K562 (cell line): ENCODE measurements at regions not wholly inside any gene's neighbourhood (a gene's known extent, or its start where the extent isn't known, plus 50 kb on each side); places are given as distances from the start of the nearest gene placed in this dataset.

ENCODE experiments used
- ATAC-seq: fragments of 200-7000 bp; cut with Tn5 transposase; 3 replicates; pipeline ENCODE4 v1.9.1; 2020; ENCODE audit warnings: moderate library complexity
- BruUV-seq: library from RNA; stranded (reverse); fragments of 400-500 nt; replicated peaks from 2 replicates; lab custom pipeline; 2021; lab: Mats Ljungman, UMichigan
- CTCF ChIA-PET: fragments of 300-600 bp; formaldehyde crosslinking; extraction: SDS; loops from one replicate; lab custom pipeline; 2021; ENCODE audit warnings: low intra/inter-chr PET ratio; lab: Yijun Ruan, JAX
- POLR2A ChIA-PET: fragments of 300-600, 350-650 bp; sonication (Branson Sonifier 250); formaldehyde crosslinking; extraction: SDS; loops from one replicate; lab custom pipeline; 2021; ENCODE audit warnings: antibody characterized with exemption, inconsistent platforms; lab: Yijun Ruan, JAX
- DNase-seq, 4 experiments: peaks; one replicate each; pipeline versions ENCODE4 v3.0.0 to v3.0.0-alpha.2; 2011 to 2018; ENCODE audit warnings: low spot score in 3 of 4, mixed read lengths in 3 of 4; ENCODE audit errors: extremely low read depth in 1 of 4
- FAIRE-seq: peaks from 2 replicates; lab custom pipeline; 2011; peaks lifted over from hg19 to GRCh38; lab: Jason Lieb, UNC
- H2AFZ ChIP-seq: 2 replicates; pipeline ENCODE4 v1.6.0; 2011; ENCODE audit warnings: low read depth, low read length, control low read depth, inconsistent platforms
- H3K27ac ChIP-seq: fragments of 200-600 bp; 3 replicates; pipeline ENCODE4 v1.8.0; 2011; ENCODE audit warnings: low read depth, mild to moderate bottlenecking, control low read depth, inconsistent platforms, low read length, moderate library complexity, mixed read lengths; ENCODE audit errors: extremely low read depth
- H3K27me3 ChIP-seq, 2 experiments: fragments of 300-600 bp in 1 of 2; 2 replicates in 1 of 2; 3 replicates in 1 of 2; pipeline versions ENCODE4 v1.6.0 to v1.8.0; 2011; ENCODE audit warnings: inconsistent platforms in 2 of 2, low read length in 2 of 2, mild to moderate bottlenecking in 1 of 2, mixed read lengths in 1 of 2, moderate library complexity in 1 of 2; ENCODE audit not compliant: control insufficient read depth in 2 of 2, insufficient read depth in 2 of 2
- H3K36me3 ChIP-seq: fragments of 300-600 bp; 3 replicates; pipeline ENCODE4 v1.8.0; 2011; ENCODE audit warnings: mild to moderate bottlenecking, low read length, inconsistent platforms; ENCODE audit not compliant: control insufficient read depth, insufficient read depth
- H3K4me1 ChIP-seq, 2 experiments: fragments of 200-600 bp in 1 of 2; replicated peaks in 1 of 2; 2 replicates in 1 of 2; 3 replicates in 1 of 2; pipeline versions ENCODE4 v1.5.1 to v1.8.0; 2011; ENCODE audit warnings: inconsistent platforms in 2 of 2, low read length in 2 of 2, mild to moderate bottlenecking in 1 of 2, mixed read lengths in 1 of 2, moderate library complexity in 1 of 2; ENCODE audit not compliant: control insufficient read depth in 2 of 2, insufficient read depth in 2 of 2
- H3K4me2 ChIP-seq: 2 replicates; pipeline ENCODE4 v1.6.1; 2011; ENCODE audit warnings: low read length, control low read depth, inconsistent platforms, mixed read lengths; ENCODE audit not compliant: insufficient read depth
- H3K4me3 ChIP-seq: fragments of 200-600 bp; sonication (generic), shearing (Covaris generic); 2 replicates; pipeline ENCODE4 v1.5.1; 2016; ENCODE audit warnings: control low read depth, inconsistent platforms
- H3K79me2 ChIP-seq: fragments of 200-600 bp; 3 replicates; pipeline ENCODE4 v1.8.0; 2011; ENCODE audit warnings: low read length, inconsistent platforms; ENCODE audit not compliant: control insufficient read depth, insufficient read depth
- H3K9ac ChIP-seq, 2 experiments: 2 replicates each; pipeline versions ENCODE4 v1.6.0 to v1.6.1; 2011; ENCODE audit warnings: low read depth in 2 of 2, low read length in 2 of 2, control low read depth in 1 of 2, inconsistent platforms in 1 of 2, mild to moderate bottlenecking in 1 of 2, mixed read lengths in 1 of 2; ENCODE audit not compliant: insufficient read depth in 1 of 2
- H3K9me1 ChIP-seq: one replicate; pipeline ENCODE4 v1.6.0; 2011; ENCODE audit warnings: inconsistent platforms, mild to moderate bottlenecking, low read length, moderate library complexity; ENCODE audit not compliant: control insufficient read depth, insufficient read depth
- H3K9me3 ChIP-seq: replicated peaks from 2 replicates; pipeline ENCODE4 v1.5.1; 2011; ENCODE audit warnings: low read depth, low read length, inconsistent platforms; ENCODE audit not compliant: control insufficient read depth, insufficient read depth
- H4K20me1 ChIP-seq: replicated peaks from 2 replicates; pipeline ENCODE4 v1.6.1; 2011; ENCODE audit warnings: low read length, inconsistent platforms, mixed read lengths; ENCODE audit not compliant: control insufficient read depth, insufficient read depth
- ARID2 ChIP-seq: fragments of 450-650 bp; IDR thresholded peaks from 2 replicates; pipeline ENCODE4 v1.6.1; 2017; ENCODE audit warnings: antibody characterized with exemption, mild to moderate bottlenecking
- CREM ChIP-seq: IDR thresholded peaks from 2 replicates; pipeline ENCODE4 v1.6.1; 2014; ENCODE audit warnings: antibody characterized with exemption, low read depth
- FOSL1 ChIP-seq: fragments of 200-800 bp; sonication (Bioruptor generic); conservative IDR thresholded peaks from 2 replicates; pipeline ENCODE4 v1.6.1; 2016; ENCODE audit warnings: missing genetic modification characterization, missing compliant biosample characterization
- FOXJ2 ChIP-seq: fragments of 200-800 bp; sonication (Bioruptor generic); IDR thresholded peaks from 2 replicates; pipeline ENCODE4 v1.6.1; 2016; ENCODE audit warnings: missing genetic modification characterization, missing compliant biosample characterization
- MAFF ChIP-seq: IDR thresholded peaks from 2 replicates; pipeline ENCODE4 v1.6.1; 2012; ENCODE audit warnings: low read length, improper control_type of control experiment
- MCM2 ChIP-seq: fragments of 450-650 bp; IDR thresholded peaks from 2 replicates; pipeline ENCODE4 v1.6.1; 2017; ENCODE audit warnings: low read depth, mild to moderate bottlenecking
- MCM7 ChIP-seq, 2 experiments: fragments of 450-650 bp; IDR thresholded peaks; 2 replicates each; pipeline ENCODE4 v1.6.1; 2016 to 2018
- MED1 ChIP-seq: sonication (generic); formaldehyde crosslinking; IDR thresholded peaks from 2 replicates; pipeline ENCODE4 v1.8.1; 2023; ENCODE audit warnings: missing genetic modification reagents, borderline replicate concordance
- RBM17 ChIP-seq: fragments of 200-400 bp; formaldehyde crosslinking; IDR thresholded peaks from 2 replicates; pipeline ENCODE4 v1.6.1; 2017; ENCODE audit warnings: low read depth, mild to moderate bottlenecking, low read length, borderline replicate concordance
- RBM34 ChIP-seq: fragments of 200-400 bp; formaldehyde crosslinking; IDR thresholded peaks from 2 replicates; pipeline ENCODE4 v1.6.1; 2018; ENCODE audit warnings: low read length, borderline replicate concordance; ENCODE audit not compliant: insufficient read depth
- TGIF2 ChIP-seq: sonication (generic); formaldehyde crosslinking; IDR thresholded peaks from 2 replicates; pipeline ENCODE4 v1.8.1; 2022; ENCODE audit warnings: mild to moderate bottlenecking, missing genetic modification reagents, moderate library complexity
- ZFP30 ChIP-seq: fragments of 250-450 bp; sonication (Bioruptor Pico); IDR thresholded peaks from 2 replicates; pipeline ENCODE4 v1.8.0; 2022; ENCODE audit warnings: moderate library complexity, mild to moderate bottlenecking, inconsistent platforms, borderline replicate concordance
- WGBS: fragments of 100-300 bp; shearing (Covaris generic); methylation state at CpG from one replicate; pipeline ENCODE4 v1.1.6; 2016; ENCODE audit warnings: low coverage, mixed read lengths; ENCODE audit not compliant: insufficient coverage; ENCODE audit errors: missing lambda C conversion rate; 5-methylcytosine and 5-hydroxymethylcytosine counted together
- in situ Hi-C: fragments of 300-500 bp; cut with MboI; formaldehyde crosslinking; loops from 4 replicates; pipeline ENCODE4 v1.15.0; 2018; ENCODE audit warnings: inconsistent platforms, mixed read lengths
- intact Hi-C: fragments of 100-400 bp; cut with micrococcal nuclease; formaldehyde crosslinking; loops from 2 replicates; pipeline ENCODE4 v1.14.2; 2022

GRCh38 chr13:75931116-75931515 lies 295.0 kb downstream of the LMO7 start:
- Histone ChIP-seq H3K36me3 (no peaks in the 10 kb centered on the region), H3K9ac (no peak overlapping the region), H3K4me2 (no peak overlapping the region), H3K27ac (no peak overlapping the region), H3K4me1 (no peaks in the 10 kb centered on the region), H2AFZ (peak overlapping the region; percentile 20; the same call in 1 of the 2 replicates), H3K4me3 (no peak overlapping the region), H4K20me1 (no peaks in the 10 kb centered on the region), H3K9me3 (no peaks in the 10 kb centered on the region), H3K9me1 (no peaks in the 10 kb centered on the region), H3K79me2 (no peaks in the 10 kb centered on the region), H3K27me3 (no peaks in the 10 kb centered on the region)
- no TSS peak for BruUV-seq
- POLR2A ChIA-PET, result no interaction called here
- intact Hi-C loops, result no loop called here
- WGBS, result 50% methylated on average over 1 of the region's 1 CpG
- ATAC-seq (no peak), FAIRE-seq (no peak), DNase-seq (no peak)
- CTCF ChIA-PET, result no interaction called here
- in situ Hi-C loops, result no loop called here
- no peak for TF ChIP-seq ARID2
- TF ChIP-seq FOXJ2 (tag), result no peak
- no peak for TF ChIP-seq FOSL1
- no peak for TF ChIP-seq ZFP30 (CRISPR knock-in tag)
- no peak for TF ChIP-seq MAFF
- no peak for TF ChIP-seq RBM17
- no peak for TF ChIP-seq MED1
- no peak for TF ChIP-seq CREM
- no peak for TF ChIP-seq RBM34
- TF ChIP-seq MCM2, result no peak
- no peak for TF ChIP-seq TGIF2 (CRISPR knock-in tag)
- TF ChIP-seq MCM7 (IDR thresholded peaks at IDR 0.05), result no peak
